H54 (cell line): ENCODE measurements at regions not wholly inside any gene's neighbourhood (a gene's known extent, or its start where the extent isn't known, plus 50 kb on each side); places are given as distances from the start of the nearest gene placed in this dataset.

Experiments
- DNase-seq: peaks from one replicate; pipeline ENCODE4 v3.0.0; 2011; ENCODE audit warnings: low spot score, mixed read lengths; ENCODE audit not compliant: insufficient read length
- FAIRE-seq: peaks from 3 replicates; lab custom pipeline; 2011; peaks lifted over from hg19 to GRCh38; lab: Jason Lieb, UNC
- POLR2A ChIP-seq: IDR thresholded peaks from 2 replicates; pipeline ENCODE4 v1.6.1; 2011; ENCODE audit warnings: low read depth, mild to moderate bottlenecking, low read length

DNA sequence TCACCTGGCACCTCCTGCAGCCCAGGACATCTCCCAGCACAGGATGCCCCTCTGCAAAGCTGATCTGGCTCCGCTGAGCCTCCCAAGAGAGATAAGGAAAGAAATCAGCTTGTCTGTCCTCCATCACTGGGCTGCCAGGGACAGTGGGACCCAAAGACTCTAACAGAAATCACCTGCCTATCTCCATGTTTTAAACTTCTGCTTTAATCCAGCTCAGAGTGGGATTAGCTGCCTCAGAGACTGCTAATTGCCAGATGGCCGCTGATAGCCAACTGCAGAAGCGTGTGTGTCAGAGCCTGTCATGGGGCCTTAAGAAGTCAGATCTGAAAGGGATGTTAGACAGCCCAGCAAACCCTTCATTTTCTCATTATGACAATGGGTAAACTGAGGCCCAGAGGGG lies 389.4 kb upstream of the KLHL29 start:
- FAIRE-seq (no peak), DNase-seq (no peak)
- no peak for TF ChIP-seq POLR2A

- FAIRE-seq (no peak), DNase-seq (no peak)
- TF ChIP-seq POLR2A, result no peak
These were observed 388.1 kb upstream of the KLHL29 start for GRCh38 chr2:22996911-22997310.

DNA sequence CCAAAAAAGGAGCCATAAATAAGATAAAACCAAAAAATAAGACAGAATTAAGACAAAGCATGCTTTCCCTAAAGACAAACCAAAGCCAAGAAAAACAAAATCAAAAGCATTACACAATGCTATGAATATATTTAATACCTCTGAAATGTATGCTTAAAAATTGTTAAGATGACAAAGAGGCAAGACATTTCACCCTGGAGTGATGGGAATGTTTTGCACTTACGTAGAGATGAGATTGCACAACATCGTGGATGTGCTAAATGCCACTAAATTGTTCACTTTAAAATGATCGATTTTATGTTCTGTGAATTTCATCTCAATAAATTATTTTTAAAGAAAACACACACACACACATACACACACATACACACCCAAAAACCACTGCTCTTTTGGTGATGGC lies 386.6 kb upstream of the KLHL29 start:
- no peak for TF ChIP-seq POLR2A
- DNase-seq, result no peak
- no peak for FAIRE-seq

GRCh38 chr2:22999951-23000350 lies 385.0 kb upstream of the KLHL29 start:
- DNase-seq, result peak; percentile 11
- no peak for TF ChIP-seq POLR2A

DNA sequence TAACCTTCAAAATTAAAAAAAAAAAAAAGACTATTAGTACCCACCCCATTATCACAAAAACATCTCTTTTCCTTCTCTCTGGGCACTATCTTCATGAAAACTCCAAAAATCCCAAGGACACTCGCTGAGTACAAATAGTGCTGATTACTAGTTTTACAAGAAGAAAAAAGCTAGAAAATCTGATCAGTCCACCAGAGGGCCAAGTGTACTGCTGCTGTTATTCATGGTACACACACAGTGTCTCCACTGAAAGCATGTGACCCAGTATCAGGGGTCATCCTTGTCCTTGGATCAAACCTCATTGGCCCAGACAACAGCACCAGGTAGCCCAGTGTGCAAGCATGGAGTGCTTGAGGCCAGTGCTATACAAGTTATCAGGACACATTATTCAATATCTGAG lies 382.7 kb upstream of the KLHL29 start:
- FAIRE-seq, result no peak

More at GRCh38 chr2:22999951-23000350, 385.0 kb upstream of the KLHL29 start:
- FAIRE-seq, result no peak

GRCh38 chr2:23005469-23005868 lies 379.5 kb upstream of the KLHL29 start:
- TF ChIP-seq POLR2A, result no peak
- DNase-seq (no peak), FAIRE-seq (no peak)

More for the DNA sequence above, 382.7 kb upstream of the KLHL29 start:
- no peak for DNase-seq
- no peak for TF ChIP-seq POLR2A

- no peak for DNase-seq
- no peak for FAIRE-seq
- no peak for TF ChIP-seq POLR2A
These were observed 377.2 kb upstream of the KLHL29 start for GRCh38 chr2:23007631-23008235.

GRCh38 chr2:23008440-23008839 lies 376.5 kb upstream of the KLHL29 start:
- no peak for DNase-seq
- no peak for FAIRE-seq
- TF ChIP-seq POLR2A, result no peak

DNA sequence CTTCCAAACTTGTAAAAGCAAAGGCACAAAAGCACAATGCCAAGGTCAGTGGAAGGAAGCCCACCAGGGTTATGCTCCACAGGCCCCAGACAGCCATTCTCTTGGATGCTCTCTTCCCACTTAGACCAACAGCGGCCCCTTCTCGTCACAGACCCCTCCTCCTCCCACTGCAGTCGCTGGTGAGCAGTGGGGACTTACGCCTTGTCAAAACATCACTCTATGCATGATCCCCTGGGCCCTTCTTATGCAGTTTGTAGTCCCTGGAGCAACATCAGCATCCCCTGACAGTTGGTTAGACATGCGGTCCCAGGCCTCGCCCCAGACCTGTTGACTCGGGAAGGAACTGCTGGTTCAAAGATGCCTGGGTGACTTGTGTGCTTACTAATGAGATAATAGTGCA lies 376.0 kb upstream of the KLHL29 start:
- no peak for DNase-seq

DNA sequence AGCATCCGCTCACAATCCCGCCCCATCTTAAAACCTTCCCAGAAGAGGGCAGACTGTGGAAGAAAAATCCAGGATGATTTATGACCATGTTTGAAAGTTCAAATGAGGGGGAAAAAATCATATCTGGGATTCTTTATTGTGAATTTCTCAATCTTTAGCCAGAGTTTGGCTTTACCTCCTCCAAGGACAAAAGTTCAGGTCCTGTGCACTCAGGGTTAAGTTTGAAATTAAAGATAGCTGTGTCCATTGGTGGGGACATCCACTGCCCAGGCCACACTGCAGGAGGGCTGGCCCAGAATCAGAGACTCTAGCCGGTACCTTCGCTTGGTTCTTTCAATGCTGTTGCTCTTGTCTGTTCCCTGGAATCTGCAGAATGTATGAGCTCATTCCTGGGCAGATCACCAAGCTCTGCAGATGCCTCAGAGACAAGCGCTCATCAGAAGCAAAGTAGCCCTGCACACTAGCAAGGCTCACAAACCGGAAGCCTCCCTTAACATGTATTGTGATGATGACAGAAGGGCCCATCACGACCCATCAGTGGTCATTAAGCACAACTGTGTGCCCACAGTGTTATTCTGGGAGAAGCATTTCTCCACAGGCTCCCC lies 375.3 kb upstream of the KLHL29 start:
- DNase-seq (no peak), FAIRE-seq (no peak)
- no peak for TF ChIP-seq POLR2A

More for the DNA sequence above, 376.0 kb upstream of the KLHL29 start:
- TF ChIP-seq POLR2A, result no peak
- FAIRE-seq, result no peak

GRCh38 chr2:23012499-23012898 lies 372.5 kb upstream of the KLHL29 start:
- FAIRE-seq (no peak), DNase-seq (no peak)
- no peak for TF ChIP-seq POLR2A

GRCh38 chr2:23015651-23016200 lies 369.3 kb upstream of the KLHL29 start:
- DNase-seq, result no peak

DNA sequence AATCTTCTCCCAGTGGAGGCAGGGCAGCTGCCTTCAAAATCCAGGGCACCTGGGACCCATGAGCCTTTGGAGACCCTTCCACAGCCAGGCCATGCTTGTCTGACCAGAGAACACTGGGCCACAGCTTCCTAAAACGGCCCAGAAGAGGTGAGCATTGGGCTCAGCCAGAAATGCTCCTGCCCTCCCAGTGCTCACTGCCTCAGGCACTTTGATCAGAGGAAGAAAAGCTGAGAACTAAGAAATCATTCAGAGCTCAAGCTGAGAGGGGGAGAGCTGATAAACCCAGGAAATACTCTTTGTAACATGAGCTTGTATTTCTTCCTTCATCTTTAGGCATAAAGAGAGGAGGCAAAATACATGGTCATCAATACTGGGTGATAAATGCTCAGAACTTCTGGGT lies 365.5 kb upstream of the KLHL29 start:
- TF ChIP-seq POLR2A, result no peak
- no peak for DNase-seq
- no peak for FAIRE-seq

More at GRCh38 chr2:23015651-23016200, 369.3 kb upstream of the KLHL29 start:
- TF ChIP-seq POLR2A, result no peak
- FAIRE-seq, result no peak

DNA sequence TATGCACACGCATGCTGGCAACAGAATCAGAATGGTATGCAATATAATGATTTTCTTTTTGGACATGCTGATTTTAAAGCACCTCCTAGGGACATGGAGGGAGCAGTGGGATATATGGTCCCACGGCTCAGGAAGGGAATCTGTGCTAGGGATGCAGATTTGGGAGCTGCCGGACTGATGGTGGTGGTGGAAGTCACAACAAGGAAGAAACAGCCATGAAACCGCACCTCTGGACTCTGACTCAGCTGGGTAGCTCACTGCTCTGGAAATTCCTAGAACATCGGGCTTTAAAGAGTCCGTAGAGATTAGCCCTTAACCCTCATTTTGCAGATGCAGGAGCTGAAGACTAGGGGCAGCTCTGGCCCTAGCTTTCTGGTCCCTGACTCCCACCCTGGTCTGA lies 364.3 kb upstream of the KLHL29 start:
- FAIRE-seq (no peak), DNase-seq (no peak)
- TF ChIP-seq POLR2A, result no peak
